ENCODE measurements at regions not wholly inside any gene's neighbourhood (a gene's known extent, or its start where the extent isn't known, plus 50 kb on each side); places are given as distances from the start of the nearest gene placed in this dataset.

DNA sequence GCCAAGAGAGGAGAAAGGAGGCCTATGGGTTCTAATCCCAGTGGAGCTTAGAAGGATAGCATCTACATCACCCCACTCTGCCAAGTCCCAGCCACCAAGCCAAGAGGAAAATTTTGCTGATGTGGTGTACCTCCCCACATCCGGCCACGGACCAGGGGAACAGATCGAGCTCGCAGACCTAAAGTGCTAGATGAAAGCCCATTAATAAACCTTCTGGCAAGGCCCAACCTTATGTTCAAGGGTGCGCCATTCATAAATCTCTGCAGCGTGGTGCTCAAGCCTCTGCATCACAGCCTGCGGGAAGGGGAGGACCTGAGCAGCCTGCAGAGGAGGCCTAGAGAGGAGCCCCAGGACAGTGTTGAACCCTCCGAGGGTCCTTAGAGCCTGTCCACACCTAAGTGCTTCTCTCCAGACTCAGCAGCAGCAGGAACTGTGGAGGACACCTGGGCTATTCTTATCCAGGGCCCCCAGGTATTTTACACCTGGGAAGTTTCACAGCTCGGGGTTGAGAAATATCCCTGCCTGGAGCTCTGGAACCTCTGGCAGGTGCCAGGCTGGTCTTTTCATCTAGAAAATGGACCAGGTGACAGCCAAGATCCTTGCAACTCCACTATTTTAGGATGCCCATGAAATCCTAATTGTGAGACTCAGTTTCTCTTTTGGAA, 68.0 kb downstream of the MRPL46 start:
- TF ChIP-seq CTCF (IDR thresholded peaks at IDR 0.05), result no peak
- peaks cover 8% of the 10 kb centered on the region for H3K27me3 Mint-ChIP-seq (ENCODE audit: insufficient read depth)
- no peak overlapping the region for H3K27ac Mint-ChIP-seq
- DNase-seq, result no peak
- no peaks in the 10 kb centered on the region for H3K36me3 Mint-ChIP-seq (ENCODE audit: low read depth)
- no peaks in the 10 kb centered on the region for H3K9me3 Mint-ChIP-seq
- H3K4me3 Mint-ChIP-seq, result no peak overlapping the region
- H3K4me1 Mint-ChIP-seq (ENCODE audit: low read depth), result peaks cover 13% of the 10 kb centered on the region; the same call in 1 of the 2 replicates

- Mint-ChIP-seq H3K27me3 (ENCODE audit: insufficient read depth) (peaks cover 4% of the 10 kb centered on the region), H3K36me3 (ENCODE audit: low read depth) (no peaks in the 10 kb centered on the region), H3K27ac (no peak overlapping the region), H3K4me3 (no peak overlapping the region), H3K9me3 (no peaks in the 10 kb centered on the region), H3K4me1 (ENCODE audit: low read depth) (peaks cover 19% of the 10 kb centered on the region)
- DNase-seq, result no peak
- TF ChIP-seq CTCF (IDR thresholded peaks at IDR 0.05), result no peak
Observed at GRCh38 chr15:88398011-88398410, 69.2 kb downstream of the MRPL46 start.

DNA sequence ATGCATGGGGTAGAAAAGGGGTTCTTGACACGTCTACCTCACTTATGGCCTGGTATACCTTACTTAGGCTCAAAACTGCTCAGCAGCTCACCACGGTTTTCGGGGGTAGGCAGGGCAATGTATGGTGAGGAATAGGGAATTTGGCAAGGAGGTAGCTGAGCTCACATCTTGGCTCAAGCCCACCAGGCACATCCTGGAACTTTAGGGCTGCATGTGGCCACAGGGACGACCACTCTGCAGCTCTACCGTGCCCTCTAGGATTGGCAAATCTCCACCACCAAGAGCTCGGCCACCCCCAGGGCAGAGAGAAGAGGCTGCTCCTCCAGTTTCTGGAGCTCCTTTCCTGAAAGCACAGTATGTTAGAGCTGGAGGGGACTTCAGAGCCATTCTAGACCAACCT, 69.7 kb downstream of the MRPL46 start:
- peaks cover 4% of the 10 kb centered on the region for H3K27me3 Mint-ChIP-seq (ENCODE audit: insufficient read depth)
- H3K9me3 Mint-ChIP-seq, result no peaks in the 10 kb centered on the region
- H3K36me3 Mint-ChIP-seq (ENCODE audit: low read depth), result no peaks in the 10 kb centered on the region
- peaks cover 19% of the 10 kb centered on the region for H3K4me1 Mint-ChIP-seq (ENCODE audit: low read depth)
- H3K27ac Mint-ChIP-seq, result no peak overlapping the region
- DNase-seq, result no peak
- no peak overlapping the region for H3K4me3 Mint-ChIP-seq
- TF ChIP-seq CTCF (IDR thresholded peaks at IDR 0.05), result no peak

DNA sequence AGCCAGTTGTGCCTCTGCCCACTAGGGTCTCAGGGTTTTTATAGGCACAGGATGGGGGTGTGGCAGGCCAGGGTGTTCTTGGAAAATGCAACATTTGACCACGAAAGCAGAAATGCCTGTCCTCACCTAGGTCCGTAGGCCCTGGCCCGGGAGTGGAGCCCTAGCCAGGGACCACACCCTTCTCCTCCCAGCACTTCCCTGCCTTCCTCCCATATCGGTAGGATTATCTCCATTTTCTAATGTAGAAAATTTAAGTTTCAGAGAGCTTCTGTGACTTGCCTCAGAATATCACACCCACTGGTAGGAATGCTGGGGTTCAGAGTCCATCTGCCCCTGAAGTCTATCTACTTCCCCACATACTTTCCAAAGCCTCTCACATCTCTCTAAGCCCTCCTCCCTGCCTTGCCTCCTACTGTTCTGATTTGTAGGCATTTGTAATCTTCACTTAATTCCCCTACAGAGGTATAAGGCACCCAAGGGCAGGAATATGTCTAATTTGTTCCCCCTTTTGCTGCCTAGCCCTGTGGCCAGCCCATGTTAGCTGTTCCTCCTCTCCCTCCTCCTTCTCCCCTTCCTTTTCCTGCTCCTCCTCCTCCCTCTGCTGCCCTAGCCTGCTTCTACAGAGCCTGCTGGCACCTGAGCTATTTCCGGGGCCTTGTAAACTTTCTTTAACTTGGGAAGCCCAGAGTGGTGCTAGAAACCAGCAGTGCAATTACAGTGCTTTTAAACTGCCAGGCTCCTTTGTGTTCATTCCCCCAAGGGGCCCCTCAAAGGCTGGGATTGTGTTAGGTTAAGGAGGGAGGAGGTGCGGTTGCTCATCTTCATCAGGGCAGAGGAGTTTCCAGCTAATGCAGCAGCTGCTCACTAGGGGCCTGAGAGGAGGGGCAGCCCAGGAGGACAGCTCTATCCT, 71.1 kb downstream of the MRPL46 start:
- TF ChIP-seq CTCF (IDR thresholded peaks at IDR 0.05), result no peak
- no peak overlapping the region for H3K27ac Mint-ChIP-seq
- H3K4me1 Mint-ChIP-seq (ENCODE audit: low read depth), result peaks cover 22% of the 10 kb centered on the region
- no peaks in the 10 kb centered on the region for H3K9me3 Mint-ChIP-seq
- H3K4me3 Mint-ChIP-seq, result no peak overlapping the region
- DNase-seq, result no peak
- no peaks in the 10 kb centered on the region for H3K36me3 Mint-ChIP-seq (ENCODE audit: low read depth)
- peaks cover 4% of the 10 kb centered on the region; the same call in 1 of the 2 replicates for H3K27me3 Mint-ChIP-seq (ENCODE audit: insufficient read depth)

DNA sequence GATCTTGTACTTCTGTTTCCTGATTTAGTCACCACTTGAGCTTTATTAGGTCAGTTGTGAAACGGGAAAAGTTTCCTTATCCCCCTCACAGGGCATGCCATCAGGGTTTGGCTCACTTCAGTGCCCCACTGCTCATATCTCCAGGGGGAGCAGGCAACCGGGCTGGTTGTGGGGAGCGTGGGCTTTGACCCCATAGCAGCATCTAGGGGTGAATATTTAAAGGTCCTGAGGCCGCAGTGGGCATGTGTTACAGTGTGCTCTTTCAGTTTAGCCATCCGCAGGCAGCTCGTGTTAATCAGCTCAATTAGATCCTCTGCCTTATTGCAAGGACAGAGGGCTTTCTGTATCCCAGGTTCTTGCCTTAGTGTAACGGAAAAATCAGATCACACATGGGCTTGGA, 71.9 kb downstream of the MRPL46 start:
- TF ChIP-seq CTCF (IDR thresholded peaks at IDR 0.05), result no peak
- Mint-ChIP-seq H3K4me1 (ENCODE audit: low read depth) (peaks cover 29% of the 10 kb centered on the region), H3K27me3 (ENCODE audit: insufficient read depth) (peaks cover 4% of the 10 kb centered on the region), H3K9me3 (no peaks in the 10 kb centered on the region), H3K4me3 (no peak overlapping the region), H3K27ac (peak overlapping the region; percentile 34; the same call in 1 of the 2 replicates), H3K36me3 (ENCODE audit: low read depth) (no peaks in the 10 kb centered on the region)
- DNase-seq, result no peak

Data from HFFc6 (cell line).